Right lobe of liver (tissue), 4 donors: ENCODE measurements at regions not wholly inside any gene's neighbourhood (a gene's known extent, or its start where the extent isn't known, plus 50 kb on each side); places are given as distances from the start of the nearest gene placed in this dataset.

Experiments used
- CTCF ChIP-seq, 4 donors: fragments of 200-600 bp in 3 of 4; fragments of 450-650 bp in 1 of 4; IDR thresholded peaks; one replicate each; pipeline versions ENCODE4 v1.5.1 to v1.8.0; 2016 to 2022; ENCODE audit warnings: antibody characterized with exemption in 4 of 4, mild to moderate bottlenecking in 2 of 4
- POLR2A ChIP-seq: fragments of 450-650 bp; IDR thresholded peaks from one replicate; pipeline ENCODE4 v1.6.1; 2017; ENCODE audit warnings: antibody characterized with exemption, mild to moderate bottlenecking
- donor health status: DM: no; HTN: no; CAD: no.
- donor health status: DM: no; HTN: no; CAD: no.
- donor health status: DM: no; HTN: yes; CAD: no.

GRCh38 chr22:47598864-47599263 lies 836.4 kb downstream of the TBC1D22A start:
- no peak for TF ChIP-seq POLR2A
- no peak for TF ChIP-seq CTCF (IDR thresholded peaks at IDR 0.05)
